ENCODE measurements at regions not wholly inside any gene's neighbourhood (a gene's known extent, or its start where the extent isn't known, plus 50 kb on each side); places are given as distances from the start of the nearest gene placed in this dataset.
"Not testable (repeated sequence)": the region's sequence is repeated elsewhere in the genome, so short reads cannot be mapped to it uniquely, and the experiment has no call there.

DNA sequence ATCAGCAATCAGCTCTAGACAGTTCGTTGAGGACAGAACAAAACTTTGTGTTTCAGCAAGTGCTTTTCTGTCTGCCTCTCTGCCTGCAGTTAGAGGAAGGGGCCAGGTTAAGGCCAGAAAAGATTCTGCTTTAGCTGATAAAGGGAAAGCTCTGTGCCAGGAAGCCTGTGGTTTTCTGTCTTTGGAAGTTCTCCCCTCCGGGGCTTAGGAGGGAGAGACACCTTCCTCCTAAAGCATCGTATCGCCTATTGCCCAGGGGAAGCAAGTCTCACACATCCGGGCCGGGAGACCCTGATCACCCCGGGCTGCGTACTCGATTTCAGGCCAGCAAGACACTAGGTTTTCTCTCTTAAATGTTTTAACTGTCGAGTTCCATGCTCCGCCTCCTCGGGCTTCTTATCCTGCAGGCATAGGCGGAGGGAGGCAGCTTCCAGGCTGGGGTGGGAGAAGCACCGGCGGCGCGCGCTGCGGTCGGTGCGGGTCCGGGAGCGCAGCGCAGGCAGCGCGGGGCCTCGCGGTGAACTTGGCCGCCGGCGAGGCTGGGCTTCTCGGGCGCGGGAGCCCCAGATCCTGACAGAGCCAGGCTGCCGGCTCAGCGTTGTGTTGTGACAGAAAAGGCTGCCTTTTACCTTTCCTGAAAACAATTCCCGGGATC lies 245.4 kb downstream of the BCL2L11 start:
- H3K27ac Mint-ChIP-seq; intact Hi-C loops (cut with micrococcal nuclease): not testable (repeated sequence)

DNA sequence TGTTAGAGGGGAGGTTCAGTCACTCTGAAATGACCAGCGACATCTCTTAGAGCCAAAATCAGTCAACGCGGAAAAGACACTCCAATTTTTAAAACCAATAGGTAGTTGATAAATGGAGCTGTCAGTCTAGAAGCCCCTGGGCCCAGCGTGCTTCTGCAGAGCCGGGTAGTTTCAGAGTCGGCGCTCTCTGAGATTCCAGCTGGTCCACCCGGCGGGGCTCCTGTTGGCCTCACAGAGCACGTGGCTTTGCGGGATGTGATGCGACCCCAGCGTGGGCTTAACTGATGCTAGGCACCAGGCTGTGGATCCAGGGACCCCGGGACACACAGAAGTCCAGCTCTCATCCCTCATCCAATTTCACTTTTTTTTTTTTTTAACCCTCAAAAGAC lies 245.9 kb downstream of the BCL2L11 start:
- H3K4me1 Mint-ChIP-seq; H3K27me3 Mint-ChIP-seq; H3K36me3 Mint-ChIP-seq (ENCODE audit: low read depth); H3K9me3 Mint-ChIP-seq; intact Hi-C loops (cut with micrococcal nuclease); H3K27ac Mint-ChIP-seq; H3K4me3 Mint-ChIP-seq: not testable (repeated sequence)
- peak; percentile 26 for DNase-seq

More for the DNA sequence above, 245.4 kb downstream of the BCL2L11 start:
- not testable (repeated sequence) for H3K27me3 Mint-ChIP-seq; H3K4me1 Mint-ChIP-seq; H3K9me3 Mint-ChIP-seq; H3K36me3 Mint-ChIP-seq (ENCODE audit: low read depth); H3K4me3 Mint-ChIP-seq
- peak; percentile 52 for DNase-seq

DNA sequence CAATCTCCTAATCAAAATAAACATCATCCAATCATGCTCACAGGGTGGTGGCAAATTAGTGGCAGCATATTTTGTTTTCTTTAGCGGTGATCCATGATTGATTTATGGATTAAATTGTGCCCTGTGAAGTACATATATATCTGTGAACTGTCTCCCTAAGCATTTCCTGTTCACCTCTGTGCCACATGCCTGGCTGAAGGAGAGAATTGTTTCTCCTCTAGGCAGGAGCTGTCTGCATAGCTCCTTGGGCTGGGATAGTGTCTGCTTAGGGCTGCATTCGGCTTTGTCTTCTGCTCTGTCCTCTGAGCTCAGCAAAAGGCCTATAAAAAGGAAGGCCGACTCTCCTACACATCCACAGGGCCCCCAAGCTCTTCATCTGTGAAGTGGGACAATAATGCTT lies 246.4 kb downstream of the BCL2L11 start:
- H3K36me3 Mint-ChIP-seq (ENCODE audit: low read depth); intact Hi-C loops (cut with micrococcal nuclease); H3K4me1 Mint-ChIP-seq; H3K27ac Mint-ChIP-seq; H3K27me3 Mint-ChIP-seq; H3K4me3 Mint-ChIP-seq; H3K9me3 Mint-ChIP-seq: not testable (repeated sequence)
- DNase-seq: peak; percentile 3

DNA sequence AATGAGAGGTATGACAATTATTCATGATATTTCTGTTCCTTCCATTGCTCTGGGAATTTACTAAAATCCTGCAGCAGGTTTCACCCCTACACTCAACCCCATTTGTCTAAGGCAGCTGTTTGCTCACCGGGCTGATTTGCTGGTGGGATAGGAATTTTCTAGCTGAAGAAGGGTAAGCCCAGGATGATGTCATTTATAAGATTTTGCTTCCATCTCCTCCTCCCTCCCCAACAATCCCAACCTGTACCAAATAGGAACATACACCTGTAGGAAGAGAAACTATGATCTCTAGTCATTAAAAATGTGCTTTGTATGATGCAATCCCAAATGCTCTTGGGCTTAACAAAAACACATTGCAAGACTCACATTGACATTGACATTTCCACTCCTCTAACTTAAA lies 247.2 kb downstream of the BCL2L11 start:
- H3K27ac Mint-ChIP-seq; intact Hi-C loops (cut with micrococcal nuclease); H3K4me1 Mint-ChIP-seq; H3K27me3 Mint-ChIP-seq; H3K9me3 Mint-ChIP-seq; H3K36me3 Mint-ChIP-seq (ENCODE audit: low read depth); H3K4me3 Mint-ChIP-seq: not testable (repeated sequence)
- peak; percentile 21 for DNase-seq

DNA sequence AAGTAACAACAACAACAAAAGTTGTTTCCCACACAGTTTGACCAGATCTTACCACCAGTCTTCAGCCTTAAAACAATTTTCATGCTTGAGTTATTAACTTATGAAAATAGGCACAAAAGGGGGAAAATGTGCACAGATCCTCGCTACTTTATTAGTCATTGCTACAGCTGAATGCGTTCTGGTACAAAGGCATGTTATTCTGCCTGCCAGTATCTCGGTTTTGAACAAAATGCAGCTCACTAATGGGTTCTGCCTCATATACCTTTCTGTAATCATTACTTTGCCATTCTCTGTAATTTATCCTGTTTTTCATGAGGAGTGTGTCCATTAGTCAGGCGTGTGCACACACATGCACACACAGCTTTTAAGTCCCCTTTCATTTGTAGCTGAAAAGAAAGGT lies 247.6 kb downstream of the BCL2L11 start:
- DNase-seq; intact Hi-C loops (cut with micrococcal nuclease); H3K36me3 Mint-ChIP-seq (ENCODE audit: low read depth); H3K27ac Mint-ChIP-seq; H3K9me3 Mint-ChIP-seq; H3K4me1 Mint-ChIP-seq; H3K4me3 Mint-ChIP-seq; H3K27me3 Mint-ChIP-seq: not testable (repeated sequence)

DNA sequence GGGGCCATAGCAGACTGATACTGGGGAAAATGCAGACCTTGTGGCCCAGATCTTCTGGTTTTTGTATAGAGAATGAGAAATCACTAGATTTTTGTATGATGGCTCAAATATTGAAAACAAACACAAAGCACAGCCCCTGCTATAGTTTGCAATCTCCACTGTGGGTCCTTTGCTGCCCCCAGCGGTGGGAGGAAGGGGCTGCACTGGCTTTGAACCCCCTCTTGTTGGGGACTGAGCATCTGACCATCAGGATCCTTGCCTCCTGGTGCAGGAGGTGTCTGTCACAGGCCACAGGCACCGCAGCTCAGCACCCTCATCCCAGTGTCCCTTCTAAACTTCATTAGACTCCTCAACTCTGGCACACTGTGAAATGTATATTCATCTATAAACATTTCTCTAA lies 252.3 kb downstream of the BCL2L11 start:
- H3K4me1 Mint-ChIP-seq; H3K36me3 Mint-ChIP-seq (ENCODE audit: low read depth); DNase-seq; H3K9me3 Mint-ChIP-seq; H3K27ac Mint-ChIP-seq; H3K4me3 Mint-ChIP-seq; intact Hi-C loops (cut with micrococcal nuclease); H3K27me3 Mint-ChIP-seq: not testable (repeated sequence)

DNA sequence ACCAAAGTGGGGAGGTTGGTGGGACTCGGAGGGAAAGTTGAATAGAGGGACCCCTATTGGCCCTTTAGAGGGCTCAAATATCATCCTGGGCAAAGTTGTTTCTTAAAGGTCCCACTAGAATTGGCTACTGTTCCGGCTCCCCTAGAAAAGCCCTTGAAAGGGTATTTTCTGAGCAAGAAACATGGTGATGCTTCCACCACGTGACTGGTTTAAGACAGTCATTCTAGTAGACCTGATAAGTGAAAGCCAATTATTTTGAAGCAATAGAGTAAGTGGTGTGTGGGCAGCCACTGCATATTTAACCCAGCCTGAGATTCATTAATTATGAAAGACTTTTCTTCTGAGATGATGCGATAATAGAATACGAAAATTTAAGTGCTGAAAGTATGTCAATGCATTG lies 253.3 kb downstream of the BCL2L11 start:
- DNase-seq: peak; percentile 48
- H3K4me1 Mint-ChIP-seq; H3K27ac Mint-ChIP-seq; intact Hi-C loops (cut with micrococcal nuclease); H3K4me3 Mint-ChIP-seq; H3K9me3 Mint-ChIP-seq; H3K36me3 Mint-ChIP-seq (ENCODE audit: low read depth); H3K27me3 Mint-ChIP-seq: not testable (repeated sequence)

DNA sequence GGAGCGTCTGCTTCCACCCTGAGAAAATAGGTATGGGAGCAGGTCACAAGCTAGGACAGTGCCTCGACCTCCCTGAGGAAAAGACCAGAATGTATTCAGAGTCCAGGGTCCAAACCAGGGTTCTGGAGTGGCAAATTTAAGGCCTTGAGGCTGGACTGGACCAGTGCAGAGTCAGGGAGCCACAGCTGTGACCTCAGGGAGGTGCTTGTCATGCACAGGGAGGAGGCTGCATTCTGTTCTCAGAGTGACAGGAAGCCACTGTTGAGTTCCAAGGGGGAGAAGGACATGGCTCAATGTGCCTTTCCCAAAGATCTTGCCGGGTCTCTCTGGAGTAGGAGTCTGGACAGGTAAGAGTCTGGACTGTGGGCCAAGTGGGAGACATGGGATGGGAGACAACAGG lies 254.0 kb downstream of the BCL2L11 start:
- intact Hi-C loops (cut with micrococcal nuclease); H3K9me3 Mint-ChIP-seq; H3K27me3 Mint-ChIP-seq; H3K4me1 Mint-ChIP-seq; DNase-seq; H3K4me3 Mint-ChIP-seq; H3K36me3 Mint-ChIP-seq (ENCODE audit: low read depth); H3K27ac Mint-ChIP-seq: not testable (repeated sequence)

DNA sequence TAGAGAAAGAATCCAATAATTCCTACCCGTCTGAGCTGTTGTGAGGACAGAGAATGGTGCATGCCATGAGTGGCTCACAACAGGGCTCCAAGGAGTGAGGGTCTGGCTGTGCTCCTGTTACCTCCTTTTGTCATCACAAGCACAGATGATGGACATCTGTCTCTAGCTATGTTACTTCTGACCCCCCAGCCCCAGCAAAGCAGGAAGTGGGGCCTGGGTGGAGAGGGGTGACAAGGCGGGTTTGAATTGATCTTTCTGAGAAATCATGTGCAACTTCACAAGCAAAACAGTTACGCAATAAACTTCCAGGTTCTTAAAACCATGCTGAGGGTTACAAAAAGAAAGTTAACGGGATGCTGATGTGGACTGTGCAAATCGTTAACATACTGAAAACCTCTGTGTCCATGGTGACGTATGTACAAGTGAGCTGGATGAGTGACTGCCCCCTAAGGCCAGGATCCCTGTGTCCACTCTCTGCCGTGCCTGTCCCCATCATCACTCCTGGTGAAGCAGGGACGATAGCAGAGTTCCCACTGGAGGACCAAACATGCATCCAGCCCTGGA lies 254.7 kb downstream of the BCL2L11 start:
- intact Hi-C loops (cut with micrococcal nuclease); H3K27ac Mint-ChIP-seq: not testable (repeated sequence)

DNA sequence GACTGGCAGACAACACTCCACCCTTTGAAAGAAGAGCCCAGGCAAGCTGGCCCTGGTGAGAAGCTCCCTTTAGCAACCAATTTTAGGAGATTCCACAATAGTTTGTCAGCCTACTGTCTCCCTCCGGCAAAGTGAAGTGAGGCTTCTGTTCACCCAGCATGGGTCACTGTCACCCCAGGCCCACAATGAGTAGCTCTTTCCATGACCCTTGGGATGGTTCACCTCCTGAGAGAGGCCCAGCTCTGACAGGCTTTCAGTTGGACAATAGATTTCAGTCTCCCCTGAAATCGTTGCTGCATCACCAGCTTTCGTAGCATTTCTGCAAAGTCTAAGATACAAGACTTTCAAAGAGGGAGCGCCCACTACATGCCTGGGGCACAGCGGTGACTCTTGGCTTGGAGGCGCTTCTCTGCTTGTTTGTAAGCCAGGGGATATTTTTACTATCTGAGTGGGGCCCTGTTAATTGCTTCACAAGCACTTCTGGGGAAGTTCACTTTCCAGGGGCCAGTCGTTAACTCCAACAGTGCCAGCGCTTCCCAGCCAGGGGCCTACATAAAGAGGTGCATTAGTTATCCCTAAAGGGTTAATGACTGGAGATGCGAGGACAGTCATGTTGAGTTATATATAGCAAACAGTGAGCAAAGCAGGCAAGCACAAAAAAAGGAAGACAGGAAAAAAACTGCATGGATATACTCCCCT lies 255.7 kb downstream of the BCL2L11 start:
- H3K4me3 Mint-ChIP-seq; H3K36me3 Mint-ChIP-seq (ENCODE audit: low read depth); H3K9me3 Mint-ChIP-seq; intact Hi-C loops (cut with micrococcal nuclease); H3K27ac Mint-ChIP-seq; H3K27me3 Mint-ChIP-seq: not testable (repeated sequence)
- DNase-seq: peak; percentile 40
- H3K4me1 Mint-ChIP-seq: peaks cover 11% of the 10 kb centered on the region

More for the DNA sequence above, 254.7 kb downstream of the BCL2L11 start:
- H3K27me3 Mint-ChIP-seq; H3K36me3 Mint-ChIP-seq (ENCODE audit: low read depth); H3K4me3 Mint-ChIP-seq; H3K9me3 Mint-ChIP-seq; H3K4me1 Mint-ChIP-seq: not testable (repeated sequence)
- peak; percentile 48 for DNase-seq

DNA sequence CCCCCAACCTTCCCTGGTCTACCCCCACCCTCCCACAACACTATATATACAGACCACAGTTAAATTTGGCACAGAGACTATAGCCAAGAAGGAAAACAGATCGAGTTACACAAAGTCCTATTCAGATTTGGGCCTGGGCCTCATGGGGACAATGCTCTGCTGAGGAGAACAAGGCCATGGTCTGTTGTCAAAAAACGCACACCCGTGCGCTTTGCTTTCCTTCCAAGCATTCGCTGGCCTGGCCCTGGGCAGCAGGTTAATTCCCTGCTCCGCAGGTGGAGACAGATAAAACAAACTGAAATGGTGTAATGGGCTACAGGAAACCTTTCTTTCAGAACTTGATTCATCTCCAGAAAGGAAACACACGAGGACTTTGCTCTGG lies 256.2 kb downstream of the BCL2L11 start:
- not testable (repeated sequence) for H3K36me3 Mint-ChIP-seq (ENCODE audit: low read depth)

DNA sequence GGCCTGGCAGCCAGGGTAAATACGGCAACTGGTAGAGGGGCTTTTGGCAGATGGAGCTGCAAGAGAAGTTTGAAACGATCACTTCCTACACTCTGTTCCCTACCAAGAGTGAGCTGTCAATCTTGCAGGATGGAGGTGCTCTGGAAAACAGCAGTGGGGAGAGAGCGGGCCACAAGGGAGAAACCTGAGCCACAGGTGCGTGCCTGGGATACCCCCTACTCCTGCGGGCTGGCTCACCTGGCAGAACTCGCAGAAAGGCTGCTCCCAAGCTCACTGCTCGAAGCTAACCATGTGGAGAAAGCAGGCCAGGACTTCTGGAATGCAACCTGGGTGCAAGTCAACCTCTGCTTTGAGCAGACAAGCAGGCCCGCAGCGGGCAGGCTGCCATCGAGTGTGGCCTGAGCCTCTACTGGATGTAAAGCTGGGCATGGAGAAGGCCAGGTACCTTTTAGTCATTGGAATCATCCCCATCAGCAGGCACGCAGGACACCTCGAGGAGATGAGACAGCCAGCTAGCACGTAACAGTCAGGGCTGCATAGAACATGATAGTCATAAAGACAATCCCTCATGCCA lies 256.8 kb downstream of the BCL2L11 start:
- H3K9me3 Mint-ChIP-seq; H3K27ac Mint-ChIP-seq; H3K27me3 Mint-ChIP-seq; H3K4me3 Mint-ChIP-seq; H3K36me3 Mint-ChIP-seq (ENCODE audit: low read depth); intact Hi-C loops (cut with micrococcal nuclease): not testable (repeated sequence)
- peak; percentile 41 for DNase-seq
- peaks cover 11% of the 10 kb centered on the region for H3K4me1 Mint-ChIP-seq

More for the DNA sequence above, 256.2 kb downstream of the BCL2L11 start:
- H3K27ac Mint-ChIP-seq; H3K4me3 Mint-ChIP-seq; H3K27me3 Mint-ChIP-seq; H3K9me3 Mint-ChIP-seq; intact Hi-C loops (cut with micrococcal nuclease): not testable (repeated sequence)
- peaks cover 11% of the 10 kb centered on the region for H3K4me1 Mint-ChIP-seq
- DNase-seq: peak; percentile 48

DNA sequence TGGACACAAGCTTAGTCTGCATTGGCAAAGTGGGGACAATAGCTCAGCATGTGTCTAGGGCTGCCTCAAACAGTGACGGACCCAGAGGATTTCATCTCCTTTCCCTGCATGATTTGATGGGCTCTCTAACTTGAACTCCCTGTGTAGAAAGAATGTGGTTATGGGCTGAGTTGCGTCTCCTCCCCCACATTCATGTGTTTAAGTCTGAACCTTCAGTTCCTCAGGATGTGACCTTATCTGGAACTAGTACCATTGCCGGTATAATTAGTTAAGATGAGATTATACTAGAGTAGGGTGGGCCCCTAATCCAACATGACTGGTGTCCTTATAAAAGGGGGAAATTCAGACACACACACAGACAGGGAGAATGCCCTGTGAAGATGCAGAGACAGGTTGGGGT lies 257.6 kb downstream of the BCL2L11 start:
- H3K36me3 Mint-ChIP-seq (ENCODE audit: low read depth); H3K4me3 Mint-ChIP-seq; H3K27me3 Mint-ChIP-seq; H3K27ac Mint-ChIP-seq; H3K9me3 Mint-ChIP-seq; intact Hi-C loops (cut with micrococcal nuclease); DNase-seq: not testable (repeated sequence)
- peaks cover 11% of the 10 kb centered on the region for H3K4me1 Mint-ChIP-seq

DNA sequence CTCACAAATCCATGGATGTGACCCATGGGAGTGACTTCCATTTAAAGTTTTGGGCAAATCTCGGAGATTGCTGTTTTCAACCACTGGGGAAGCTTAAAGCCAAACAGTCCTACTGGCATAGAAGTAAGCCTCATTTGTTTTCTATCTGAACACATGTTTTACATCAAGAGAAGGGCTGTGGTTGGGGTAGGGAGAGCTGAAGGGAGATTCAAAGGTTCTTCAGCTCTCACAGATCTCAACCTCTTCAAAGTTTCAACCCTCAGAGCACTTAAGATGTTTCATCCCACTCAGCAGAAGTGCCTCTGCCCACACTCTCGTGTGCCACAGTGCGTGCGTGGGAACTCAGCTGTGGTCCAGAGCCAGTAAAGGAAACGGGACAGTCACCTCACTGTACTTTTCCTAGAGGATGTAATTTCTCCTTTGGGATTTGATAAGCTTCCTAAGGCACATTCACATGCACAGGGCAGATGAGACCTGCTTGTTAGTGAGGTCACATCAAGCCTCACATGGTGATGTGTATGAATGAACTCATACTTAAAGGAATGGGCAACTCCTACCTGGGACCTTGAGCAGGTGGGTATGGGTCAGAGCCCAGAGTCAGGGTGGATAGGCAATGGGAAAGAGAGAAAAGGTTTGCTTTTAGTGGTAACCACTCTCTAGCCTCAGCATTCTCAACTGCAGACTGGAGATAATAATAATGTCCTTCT lies 260.2 kb downstream of the BCL2L11 start:
- H3K27me3 Mint-ChIP-seq; H3K36me3 Mint-ChIP-seq (ENCODE audit: low read depth); H3K4me1 Mint-ChIP-seq; H3K9me3 Mint-ChIP-seq; intact Hi-C loops (cut with micrococcal nuclease): not testable (repeated sequence)
- peak; percentile 58 for DNase-seq
- peak overlapping the region; percentile 40 for H3K4me3 Mint-ChIP-seq
- peak overlapping the region; percentile 80 for H3K27ac Mint-ChIP-seq
